Erythroblast (primary cell): ENCODE measurements at regions not wholly inside any gene's neighbourhood (a gene's known extent, or its start where the extent isn't known, plus 50 kb on each side); places are given as distances from the start of the nearest gene placed in this dataset.

Experiments
- GATA1 ChIP-seq: IDR thresholded peaks from 2 replicates; pipeline ENCODE4 v1.6.1; 2011; ENCODE audit warnings: low read depth, mild to moderate bottlenecking, control low read depth, low read length, moderate library complexity
- POLR2A ChIP-seq: IDR thresholded peaks from 2 replicates; pipeline ENCODE4 v1.6.1; 2011; ENCODE audit warnings: mild to moderate bottlenecking, low read length

DNA sequence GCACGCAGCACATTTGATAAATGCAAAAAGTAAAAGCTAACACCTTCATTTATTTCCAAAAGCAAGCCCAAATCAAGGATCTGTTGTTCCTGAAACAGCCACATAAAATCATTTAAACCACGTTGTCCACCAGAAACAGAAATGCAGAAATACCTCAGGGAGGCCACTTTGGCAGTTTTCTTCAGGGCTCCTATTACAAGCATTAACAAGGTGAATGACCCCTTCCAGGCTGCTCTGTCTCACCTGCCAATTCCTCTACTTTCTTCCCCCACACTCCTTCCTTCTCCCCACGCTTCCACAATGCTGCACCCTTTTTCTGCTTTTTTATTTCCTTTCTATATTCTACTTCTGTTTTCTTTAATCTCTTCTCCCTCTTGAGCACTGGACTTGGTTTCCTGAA is 55.0 kb upstream of the PTGFRN start:
- no peak for TF ChIP-seq POLR2A
- no peak for TF ChIP-seq GATA1
